A549 (cell line): ENCODE measurements at regions not wholly inside any gene's neighbourhood (a gene's known extent, or its start where the extent isn't known, plus 50 kb on each side); places are given as distances from the start of the nearest gene placed in this dataset.

Source experiments
- HEYL ChIP-seq: fragments of 250-450 bp; sonication (Bioruptor Pico); IDR thresholded peaks from 2 replicates; pipeline ENCODE4 v1.8.0; 2021; ENCODE audit warnings: mild to moderate bottlenecking, moderate library complexity
- POLR2A ChIP-seq: IDR thresholded peaks from 2 replicates; pipeline ENCODE4 v1.6.1; 2012; ENCODE audit warnings: mild to moderate bottlenecking, low read length
- SMC3 ChIP-seq: fragments of >200 bp; sonication (Bioruptor Twin); formaldehyde crosslinking; IDR thresholded peaks from 3 replicates; pipeline ENCODE4 v1.6.1; 2018; ENCODE audit warnings: inconsistent platforms
- ZFP36 ChIP-seq: fragments of 450-650 bp; IDR thresholded peaks from 2 replicates; pipeline ENCODE4 v1.6.1; 2014; ENCODE audit warnings: borderline replicate concordance; ENCODE audit not compliant: partially characterized antibody
- TF ChIP-seq, protein P1 (sequence below): fragments of >200 bp; sonication (Bioruptor Twin); formaldehyde crosslinking; IDR thresholded peaks from 3 replicates; pipeline ENCODE4 v1.5.1; 2016
- TF ChIP-seq, protein P2 (sequence below): IDR thresholded peaks from 2 replicates; pipeline ENCODE4 v1.6.1; 2012; ENCODE audit warnings: low read depth, borderline replicate concordance
- TF ChIP-seq, protein P3 (sequence below): IDR thresholded peaks from 2 replicates; pipeline ENCODE4 v1.6.1; 2012
- TF ChIP-seq, protein P4 (sequence below): fragments of 150-350 bp; IDR thresholded peaks from 2 replicates; pipeline ENCODE4 v1.6.1; 2014; ENCODE audit warnings: low read depth, mild to moderate bottlenecking, low read length
- TF ChIP-seq, protein P5 (sequence below): IDR thresholded peaks from 2 replicates; pipeline ENCODE4 v1.6.1; 2012

DNA sequence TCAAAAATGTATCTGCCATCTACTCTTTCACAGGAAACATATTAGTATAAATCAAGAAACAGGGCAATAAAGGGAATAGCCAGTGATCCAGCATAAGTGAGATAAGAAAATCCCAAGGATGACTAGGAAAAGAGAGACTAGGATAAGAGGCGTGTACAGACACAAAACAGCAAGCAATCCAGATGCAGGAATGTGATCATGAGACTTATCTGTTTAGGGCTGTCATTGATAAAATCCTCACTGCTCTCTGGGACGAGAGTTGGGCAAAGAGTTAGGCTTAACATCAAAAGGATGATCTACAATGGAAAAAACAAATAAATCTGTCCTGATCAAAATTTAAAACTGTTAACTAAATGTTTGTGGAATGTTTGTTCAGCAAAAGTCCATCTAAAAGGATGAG is 1156.8 kb upstream of the C9orf72 start:
- TF ChIP-seq SMC3 = no peak
- TF ChIP-seq, protein P1, sequence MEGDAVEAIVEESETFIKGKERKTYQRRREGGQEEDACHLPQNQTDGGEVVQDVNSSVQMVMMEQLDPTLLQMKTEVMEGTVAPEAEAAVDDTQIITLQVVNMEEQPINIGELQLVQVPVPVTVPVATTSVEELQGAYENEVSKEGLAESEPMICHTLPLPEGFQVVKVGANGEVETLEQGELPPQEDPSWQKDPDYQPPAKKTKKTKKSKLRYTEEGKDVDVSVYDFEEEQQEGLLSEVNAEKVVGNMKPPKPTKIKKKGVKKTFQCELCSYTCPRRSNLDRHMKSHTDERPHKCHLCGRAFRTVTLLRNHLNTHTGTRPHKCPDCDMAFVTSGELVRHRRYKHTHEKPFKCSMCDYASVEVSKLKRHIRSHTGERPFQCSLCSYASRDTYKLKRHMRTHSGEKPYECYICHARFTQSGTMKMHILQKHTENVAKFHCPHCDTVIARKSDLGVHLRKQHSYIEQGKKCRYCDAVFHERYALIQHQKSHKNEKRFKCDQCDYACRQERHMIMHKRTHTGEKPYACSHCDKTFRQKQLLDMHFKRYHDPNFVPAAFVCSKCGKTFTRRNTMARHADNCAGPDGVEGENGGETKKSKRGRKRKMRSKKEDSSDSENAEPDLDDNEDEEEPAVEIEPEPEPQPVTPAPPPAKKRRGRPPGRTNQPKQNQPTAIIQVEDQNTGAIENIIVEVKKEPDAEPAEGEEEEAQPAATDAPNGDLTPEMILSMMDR = no peak
- TF ChIP-seq, protein P2, sequence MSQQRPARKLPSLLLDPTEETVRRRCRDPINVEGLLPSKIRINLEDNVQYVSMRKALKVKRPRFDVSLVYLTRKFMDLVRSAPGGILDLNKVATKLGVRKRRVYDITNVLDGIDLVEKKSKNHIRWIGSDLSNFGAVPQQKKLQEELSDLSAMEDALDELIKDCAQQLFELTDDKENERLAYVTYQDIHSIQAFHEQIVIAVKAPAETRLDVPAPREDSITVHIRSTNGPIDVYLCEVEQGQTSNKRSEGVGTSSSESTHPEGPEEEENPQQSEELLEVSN = no peak
- TF ChIP-seq POLR2A = no peak
- TF ChIP-seq, protein P3, sequence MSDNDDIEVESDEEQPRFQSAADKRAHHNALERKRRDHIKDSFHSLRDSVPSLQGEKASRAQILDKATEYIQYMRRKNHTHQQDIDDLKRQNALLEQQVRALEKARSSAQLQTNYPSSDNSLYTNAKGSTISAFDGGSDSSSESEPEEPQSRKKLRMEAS = no peak
- TF ChIP-seq, protein P4, sequence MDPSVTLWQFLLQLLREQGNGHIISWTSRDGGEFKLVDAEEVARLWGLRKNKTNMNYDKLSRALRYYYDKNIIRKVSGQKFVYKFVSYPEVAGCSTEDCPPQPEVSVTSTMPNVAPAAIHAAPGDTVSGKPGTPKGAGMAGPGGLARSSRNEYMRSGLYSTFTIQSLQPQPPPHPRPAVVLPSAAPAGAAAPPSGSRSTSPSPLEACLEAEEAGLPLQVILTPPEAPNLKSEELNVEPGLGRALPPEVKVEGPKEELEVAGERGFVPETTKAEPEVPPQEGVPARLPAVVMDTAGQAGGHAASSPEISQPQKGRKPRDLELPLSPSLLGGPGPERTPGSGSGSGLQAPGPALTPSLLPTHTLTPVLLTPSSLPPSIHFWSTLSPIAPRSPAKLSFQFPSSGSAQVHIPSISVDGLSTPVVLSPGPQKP = no peak
- no peak for TF ChIP-seq ZFP36
- TF ChIP-seq HEYL = no peak
- TF ChIP-seq, protein P5, sequence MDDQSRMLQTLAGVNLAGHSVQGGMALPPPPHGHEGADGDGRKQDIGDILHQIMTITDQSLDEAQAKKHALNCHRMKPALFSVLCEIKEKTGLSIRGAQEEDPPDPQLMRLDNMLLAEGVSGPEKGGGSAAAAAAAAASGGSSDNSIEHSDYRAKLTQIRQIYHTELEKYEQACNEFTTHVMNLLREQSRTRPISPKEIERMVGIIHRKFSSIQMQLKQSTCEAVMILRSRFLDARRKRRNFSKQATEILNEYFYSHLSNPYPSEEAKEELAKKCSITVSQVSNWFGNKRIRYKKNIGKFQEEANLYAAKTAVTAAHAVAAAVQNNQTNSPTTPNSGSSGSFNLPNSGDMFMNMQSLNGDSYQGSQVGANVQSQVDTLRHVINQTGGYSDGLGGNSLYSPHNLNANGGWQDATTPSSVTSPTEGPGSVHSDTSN = no peak
